ENCODE measurements at regions not wholly inside any gene's neighbourhood (a gene's known extent, or its start where the extent isn't known, plus 50 kb on each side); places are given as distances from the start of the nearest gene placed in this dataset.
"Not testable (repeated sequence)": the region's sequence is repeated elsewhere in the genome, so short reads cannot be mapped to it uniquely, and the experiment has no call there.

- TF ChIP-seq CTCF (IDR thresholded peaks at IDR 0.05; ENCODE audit: insufficient read depth, low read depth, low read length): no peak
- no peak for DNase-seq (ENCODE audit: low read depth)
- H3K4me3 ChIP-seq (ENCODE audit: low read depth, low read length): no peak overlapping the region
These were observed 1742.5 kb upstream of the ADGRL3 start for GRCh38 chr4:59457576-59457975.

DNA sequence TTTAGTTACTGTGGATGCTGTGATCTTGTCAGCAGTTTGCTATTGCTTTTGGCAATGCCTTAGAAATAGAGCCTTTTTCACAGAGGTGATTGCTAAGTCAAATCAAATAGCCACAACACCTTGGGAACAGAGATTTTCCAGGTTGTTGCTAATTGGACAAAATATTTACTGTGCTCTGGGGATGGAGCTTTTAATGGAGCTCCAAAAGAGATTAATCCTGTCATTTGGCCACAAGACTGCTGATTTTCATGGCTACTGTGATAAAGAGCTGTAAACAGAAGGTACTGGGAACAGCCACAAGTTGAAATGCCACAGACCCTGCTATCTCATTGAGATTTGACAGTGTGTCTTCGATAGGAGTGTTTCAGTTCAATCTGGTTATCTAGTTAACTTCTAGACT lies 1715.2 kb upstream of the ADGRL3 start:
- no peak for DNase-seq (ENCODE audit: low read depth)
- no peak overlapping the region for H3K4me3 ChIP-seq (ENCODE audit: low read depth, low read length)
- TF ChIP-seq CTCF (IDR thresholded peaks at IDR 0.05; ENCODE audit: insufficient read depth, low read depth, low read length): no peak

DNA sequence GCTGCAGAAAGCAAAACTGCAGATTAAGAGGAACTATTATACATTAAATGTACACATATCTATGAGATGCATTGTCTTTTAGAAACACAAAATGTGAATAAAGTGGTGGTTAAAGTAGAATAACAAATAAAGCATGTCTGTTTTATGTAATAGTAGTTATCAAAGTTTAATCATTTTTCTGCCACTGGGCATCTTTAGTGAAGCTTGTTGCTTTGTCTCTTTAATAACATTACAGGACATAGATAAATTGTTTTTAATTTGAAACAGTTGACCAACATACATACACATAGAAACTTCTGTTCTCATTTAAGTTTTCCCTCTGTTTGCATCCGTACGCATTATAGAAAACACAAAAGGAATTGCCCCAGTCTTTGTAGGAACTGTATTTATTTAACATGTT lies 1700.0 kb upstream of the ADGRL3 start:
- H3K4me3 ChIP-seq (ENCODE audit: low read depth, low read length): no peak overlapping the region
- DNase-seq (ENCODE audit: low read depth): no peak
- no peak for TF ChIP-seq CTCF (IDR thresholded peaks at IDR 0.05; ENCODE audit: insufficient read depth, low read depth, low read length)

GRCh38 chr4:59503731-59504130 lies 1696.4 kb upstream of the ADGRL3 start:
- no peak overlapping the region for H3K4me3 ChIP-seq (ENCODE audit: low read depth, low read length)
- no peak for TF ChIP-seq CTCF (IDR thresholded peaks at IDR 0.05; ENCODE audit: insufficient read depth, low read depth, low read length)
- DNase-seq (ENCODE audit: low read depth): no peak

- DNase-seq (ENCODE audit: low read depth); H3K4me3 ChIP-seq (ENCODE audit: low read depth, low read length): not testable (repeated sequence)
These were observed 1688.3 kb upstream of the ADGRL3 start for GRCh38 chr4:59511809-59512208.

GRCh38 chr4:59517007-59517406 lies 1683.1 kb upstream of the ADGRL3 start:
- no peak for DNase-seq (ENCODE audit: low read depth)
- TF ChIP-seq CTCF (IDR thresholded peaks at IDR 0.05; ENCODE audit: insufficient read depth, low read depth, low read length): no peak
- H3K4me3 ChIP-seq (ENCODE audit: low read depth, low read length): no peak overlapping the region

DNA sequence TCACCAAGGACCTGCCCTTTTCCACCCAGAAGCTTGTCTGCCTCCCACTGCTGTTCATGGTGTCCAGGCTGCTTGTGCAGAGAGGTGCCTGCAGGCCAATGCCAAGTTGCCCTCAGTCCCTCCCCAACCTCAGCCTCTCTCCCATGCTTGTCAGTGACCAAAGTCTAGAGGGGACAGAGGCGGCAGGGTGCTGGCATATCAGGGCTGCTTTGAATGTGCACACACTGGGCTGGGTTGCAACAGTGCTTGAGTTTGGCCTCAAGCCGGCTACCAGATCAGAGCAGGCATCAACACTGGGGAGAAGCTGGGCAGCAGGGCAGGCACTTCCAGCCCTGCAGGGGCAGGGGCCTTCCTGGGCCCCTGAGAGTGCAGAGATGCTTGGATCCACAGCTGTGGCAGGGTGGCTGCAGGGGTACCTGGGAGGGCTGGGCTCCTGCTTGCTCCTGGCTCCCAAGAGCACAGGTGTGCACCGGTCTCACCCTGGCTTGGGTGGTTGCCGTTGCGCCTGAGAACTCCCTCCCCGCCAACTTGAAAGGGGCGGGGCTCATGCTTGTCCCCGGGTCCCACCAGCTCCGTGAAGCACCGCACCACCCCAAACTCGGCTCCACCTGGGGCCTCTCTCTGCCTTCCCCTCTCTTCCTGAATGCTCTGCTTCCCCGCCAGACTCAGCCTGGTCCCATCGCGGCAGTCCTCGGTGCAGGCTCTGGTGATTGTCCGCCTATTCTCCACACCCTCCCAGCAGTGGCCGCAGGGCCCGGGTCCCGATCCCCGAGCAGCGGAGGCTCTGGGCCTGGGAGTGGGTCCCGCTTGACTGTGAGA lies 1681.9 kb upstream of the ADGRL3 start:
- no peak overlapping the region for H3K4me3 ChIP-seq (ENCODE audit: low read depth, low read length)
- no peak for TF ChIP-seq CTCF (IDR thresholded peaks at IDR 0.05; ENCODE audit: insufficient read depth, low read depth, low read length)
- DNase-seq (ENCODE audit: low read depth): no peak

Data from fibroblast of villous mesenchyme (primary cell).